Gastroesophageal sphincter (tissue), 3 donors: ENCODE measurements at regions not wholly inside any gene's neighbourhood (a gene's known extent, or its start where the extent isn't known, plus 50 kb on each side); places are given as distances from the start of the nearest gene placed in this dataset.

Source experiments
- POLR2A ChIP-seq, 2 donors: fragments of 450-650 bp; IDR thresholded peaks; one replicate each; pipeline ENCODE4 v1.6.1; 2017; ENCODE audit warnings: antibody characterized with exemption in 2 of 2, mild to moderate bottlenecking in 2 of 2, moderate library complexity in 1 of 2
- TF ChIP-seq, protein P1 (sequence below), 4 experiments: fragments of 200-600 bp in 2 of 4; fragments of 450-650 bp in 2 of 4; sonication (generic) in 1 of 4; IDR thresholded peaks; one replicate each; pipeline ENCODE4 v1.5.1; 2017 to 2019; ENCODE audit warnings: antibody characterized with exemption in 4 of 4, mild to moderate bottlenecking in 2 of 4, moderate library complexity in 2 of 4

- TF ChIP-seq, protein P1, sequence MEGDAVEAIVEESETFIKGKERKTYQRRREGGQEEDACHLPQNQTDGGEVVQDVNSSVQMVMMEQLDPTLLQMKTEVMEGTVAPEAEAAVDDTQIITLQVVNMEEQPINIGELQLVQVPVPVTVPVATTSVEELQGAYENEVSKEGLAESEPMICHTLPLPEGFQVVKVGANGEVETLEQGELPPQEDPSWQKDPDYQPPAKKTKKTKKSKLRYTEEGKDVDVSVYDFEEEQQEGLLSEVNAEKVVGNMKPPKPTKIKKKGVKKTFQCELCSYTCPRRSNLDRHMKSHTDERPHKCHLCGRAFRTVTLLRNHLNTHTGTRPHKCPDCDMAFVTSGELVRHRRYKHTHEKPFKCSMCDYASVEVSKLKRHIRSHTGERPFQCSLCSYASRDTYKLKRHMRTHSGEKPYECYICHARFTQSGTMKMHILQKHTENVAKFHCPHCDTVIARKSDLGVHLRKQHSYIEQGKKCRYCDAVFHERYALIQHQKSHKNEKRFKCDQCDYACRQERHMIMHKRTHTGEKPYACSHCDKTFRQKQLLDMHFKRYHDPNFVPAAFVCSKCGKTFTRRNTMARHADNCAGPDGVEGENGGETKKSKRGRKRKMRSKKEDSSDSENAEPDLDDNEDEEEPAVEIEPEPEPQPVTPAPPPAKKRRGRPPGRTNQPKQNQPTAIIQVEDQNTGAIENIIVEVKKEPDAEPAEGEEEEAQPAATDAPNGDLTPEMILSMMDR (IDR thresholded peaks at IDR 0.05) = no peak
- TF ChIP-seq POLR2A (IDR thresholded peaks at IDR 0.05) = no peak
Observed at GRCh38 chr13:107018285-107018684, 450.3 kb upstream of the ARGLU1 start.
